Gastroesophageal sphincter (tissue), 3 donors: ENCODE measurements at regions not wholly inside any gene's neighbourhood (a gene's known extent, or its start where the extent isn't known, plus 50 kb on each side); places are given as distances from the start of the nearest gene placed in this dataset.

Experiments used
- CTCF ChIP-seq, 4 experiments: fragments of 200-600 bp in 2 of 4; fragments of 450-650 bp in 2 of 4; sonication (generic) in 1 of 4; IDR thresholded peaks; one replicate each; pipeline ENCODE4 v1.5.1; 2017 to 2019; ENCODE audit warnings: antibody characterized with exemption in 4 of 4, mild to moderate bottlenecking in 2 of 4, moderate library complexity in 2 of 4
- POLR2AphosphoS5 ChIP-seq: sonication (generic); formaldehyde crosslinking; IDR thresholded peaks from one replicate; pipeline ENCODE4 v1.6.1; 2017; ENCODE audit warnings: antibody characterized with exemption

- peak in 1 of 4 experiments; percentile 3 for TF ChIP-seq CTCF (IDR thresholded peaks at IDR 0.05)
- no peak for TF ChIP-seq POLR2AphosphoS5
Observed at GRCh38 chr11:121762820-121763219, 310.1 kb upstream of the SORL1-AS1 start.
